Body of pancreas (tissue), 4 donors: ENCODE measurements at regions not wholly inside any gene's neighbourhood (a gene's known extent, or its start where the extent isn't known, plus 50 kb on each side); places are given as distances from the start of the nearest gene placed in this dataset.

ENCODE experiments used
- CTCF ChIP-seq, 7 experiments: fragments of 450-650 bp in 4 of 7; fragments of 200-600 bp in 3 of 7; sonication (generic) in 3 of 7; IDR thresholded peaks; one replicate each; pipeline ENCODE4 v1.5.1; 2016 to 2019; ENCODE audit warnings: antibody characterized with exemption in 7 of 7
- POLR2A ChIP-seq, 3 donors: fragments of 450-650 bp; IDR thresholded peaks; one replicate each; pipeline ENCODE4 v1.6.1; 2016; ENCODE audit warnings: antibody characterized with exemption in 3 of 3, mild to moderate bottlenecking in 2 of 3

GRCh38 chr5:74072646-74073045 lies 446.6 kb downstream of the ARHGEF28 start:
- TF ChIP-seq CTCF (IDR thresholded peaks at IDR 0.05), result no peak
- no peak for TF ChIP-seq POLR2A (IDR thresholded peaks at IDR 0.05)
